Left lung (tissue), 4 donors: ENCODE measurements at regions not wholly inside any gene's neighbourhood (a gene's known extent, or its start where the extent isn't known, plus 50 kb on each side); places are given as distances from the start of the nearest gene placed in this dataset.
"Not testable (repeated sequence)": the region's sequence is repeated elsewhere in the genome, so short reads cannot be mapped to it uniquely, and the experiment has no call there.

Experiments
- ATAC-seq: fragments of 200-7000 bp; cut with Tn5 transposase; one replicate; pipeline ENCODE4 v1.9.1; 2020; ENCODE audit warnings: moderate library complexity
- DNase-seq, 4 donors: peaks; one replicate each; pipeline ENCODE4 v3.0.0-alpha.2; 2013 to 2020
- H3K27ac ChIP-seq, 2 donors: fragments of 200-600 bp; sonication (generic) in 1 of 2; one replicate each; pipeline versions ENCODE4 v1.5.0 to v1.8.0; 2020 to 2021
- H3K27me3 ChIP-seq, 2 donors: fragments of 200-600 bp; sonication (generic) in 1 of 2; one replicate each; pipeline versions ENCODE4 v1.5.0 to v1.8.0; 2020 to 2021
- H3K36me3 ChIP-seq, 2 donors: fragments of 200-600 bp; sonication (generic) in 1 of 2; one replicate each; pipeline versions ENCODE4 v1.5.0 to v1.8.0; 2020 to 2021
- H3K4me1 ChIP-seq, 2 donors: fragments of 200-600 bp; one replicate each; pipeline ENCODE4 v1.8.0; 2021
- H3K4me3 ChIP-seq, 2 donors: fragments of 200-600 bp; sonication (generic) in 1 of 2; one replicate each; pipeline versions ENCODE4 v1.5.0 to v1.8.0; 2020 to 2021; ENCODE audit warnings: mild to moderate bottlenecking in 1 of 2
- H3K9me3 ChIP-seq, 2 donors: fragments of 200-600 bp; sonication (generic) in 1 of 2; one replicate each; pipeline versions ENCODE4 v1.5.0 to v1.8.0; 2020 to 2021
- CTCF ChIP-seq, 2 donors: fragments of 200-600 bp; sonication (generic) in 1 of 2; IDR thresholded peaks; one replicate each; pipeline versions ENCODE4 v1.5.0 to v1.8.0; 2021; ENCODE audit warnings: antibody characterized with exemption in 2 of 2
- intact Hi-C, 2 donors: fragments of 100-400 bp; cut with DNase I; formaldehyde crosslinking; loops; one replicate each; pipeline versions ENCODE4 v1.11.2 to v1.14.2; 2022
- donor health status: DM: no; HTN: yes; CAD: no.
- donor health status: DM: no; HTN: no; CAD: no.

- peak; percentile 47 for ATAC-seq
- no peak overlapping the region for H3K4me3 ChIP-seq
- no peaks in the 10 kb centered on the region for H3K36me3 ChIP-seq
- no peak for TF ChIP-seq CTCF (IDR thresholded peaks at IDR 0.05)
- peaks cover 0 to 10% of the 10 kb centered on the region in 2 donors for H3K9me3 ChIP-seq
- H3K27me3 ChIP-seq: no peaks in the 10 kb centered on the region
- DNase-seq: no peak
- no peak overlapping the region for H3K27ac ChIP-seq
- no peaks in the 10 kb centered on the region for H3K4me1 ChIP-seq
- intact Hi-C loops: no loop called here
Measured at GRCh38 chr1:232142403-232143314, 487.3 kb downstream of the SIPA1L2 start.

GRCh38 chr1:232141167-232141448 is 488.8 kb downstream of the SIPA1L2 start:
- H3K36me3 ChIP-seq, DNase-seq, H3K27ac ChIP-seq, ATAC-seq, H3K4me3 ChIP-seq, intact Hi-C loops, H3K4me1 ChIP-seq, H3K27me3 ChIP-seq: not testable (repeated sequence)
- peaks cover 0 to 14% of the 10 kb centered on the region in 2 donors for H3K9me3 ChIP-seq

- intact Hi-C loops: no loop called here
- Histone ChIP-seq H3K27ac (no peak overlapping the region), H3K4me3 (no peak overlapping the region), H3K4me1 (no peaks in the 10 kb centered on the region), H3K9me3 (peaks cover 0 to 14% of the 10 kb centered on the region in 2 donors), H3K27me3 (no peaks in the 10 kb centered on the region), H3K36me3 (no peaks in the 10 kb centered on the region)
- no peak for TF ChIP-seq CTCF (IDR thresholded peaks at IDR 0.05)
- DNase-seq (no peak), ATAC-seq (no peak)
Measured at GRCh38 chr1:232140419-232141166, 489.3 kb downstream of the SIPA1L2 start.

- no peak overlapping the region for H3K27ac ChIP-seq
- intact Hi-C loops: no loop called here
- no peaks in the 10 kb centered on the region for H3K4me1 ChIP-seq
- ATAC-seq (no peak), DNase-seq (no peak)
- H3K36me3 ChIP-seq: no peaks in the 10 kb centered on the region
- H3K9me3 ChIP-seq: peaks cover 0 to 14% of the 10 kb centered on the region in 2 donors
- H3K4me3 ChIP-seq: no peak overlapping the region
- TF ChIP-seq CTCF (IDR thresholded peaks at IDR 0.05): no peak
- H3K27me3 ChIP-seq: no peaks in the 10 kb centered on the region
Measured at GRCh38 chr1:232139444-232139843, 490.5 kb downstream of the SIPA1L2 start.

DNA sequence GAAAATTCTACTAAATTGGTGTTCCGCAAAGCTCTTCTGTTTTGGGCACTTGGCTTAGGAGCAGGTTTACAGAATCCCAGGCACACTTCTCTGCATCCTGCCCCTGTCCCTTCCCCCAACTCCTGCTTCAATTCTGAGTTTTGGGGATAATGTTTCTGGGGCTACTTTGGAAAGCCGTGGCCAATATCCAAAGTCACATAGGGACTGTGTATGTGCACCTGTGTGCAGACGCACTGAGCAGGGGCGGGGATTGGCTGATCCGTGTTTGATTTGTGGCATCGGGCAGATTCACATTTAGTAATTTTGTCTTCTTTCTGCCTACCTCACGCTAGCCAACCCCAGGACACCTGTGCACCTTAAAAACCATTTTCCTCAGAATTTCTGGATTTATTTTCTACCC is 491.9 kb downstream of the SIPA1L2 start:
- DNase-seq (no peak), ATAC-seq (no peak)
- H3K27me3 ChIP-seq: no peaks in the 10 kb centered on the region
- no peak overlapping the region for H3K27ac ChIP-seq
- peaks cover 0 to 14% of the 10 kb centered on the region in 2 donors for H3K9me3 ChIP-seq
- no peak overlapping the region for H3K4me3 ChIP-seq
- intact Hi-C loops: no loop called here
- no peak for TF ChIP-seq CTCF (IDR thresholded peaks at IDR 0.05)
- H3K36me3 ChIP-seq: no peaks in the 10 kb centered on the region
- H3K4me1 ChIP-seq: no peaks in the 10 kb centered on the region
